HAP-1 (cell line): ENCODE measurements at regions not wholly inside any gene's neighbourhood (a gene's known extent, or its start where the extent isn't known, plus 50 kb on each side); places are given as distances from the start of the nearest gene placed in this dataset.

Experiments
- DNase-seq, 2 experiments: peaks; one replicate each; pipeline ENCODE4 v3.0.0-alpha.2; 2016 to 2020; ENCODE audit warnings: low spot score in 2 of 2
- H3K27me3 ChIP-seq: fragments of 250-450 bp; sonication (Bioruptor Pico); 2 replicates; pipeline ENCODE4 v1.5.1; 2020; ENCODE audit warnings: low read depth, mild to moderate bottlenecking, moderate library complexity
- H3K36me3 ChIP-seq: fragments of 250-450 bp; sonication (Bioruptor Pico); replicated peaks from 2 replicates; pipeline ENCODE4 v1.5.1; 2020; ENCODE audit warnings: mild to moderate bottlenecking
- H3K4me1 ChIP-seq: fragments of 250-450 bp; sonication (Bioruptor Pico); 2 replicates; pipeline ENCODE4 v1.5.1; 2020; ENCODE audit warnings: mild to moderate bottlenecking
- H3K4me3 ChIP-seq: fragments of 250-450 bp; sonication (Bioruptor Pico); 2 replicates; pipeline ENCODE4 v1.5.1; 2020; ENCODE audit warnings: mild to moderate bottlenecking, moderate library complexity
- H3K9me3 ChIP-seq: fragments of 250-450 bp; sonication (Bioruptor Pico); 2 replicates; pipeline ENCODE4 v1.5.1; 2020; ENCODE audit warnings: mild to moderate bottlenecking, moderate library complexity
- in situ Hi-C: fragments of 300-500 bp; cut with MboI; formaldehyde crosslinking; loops from 3 replicates; pipeline ENCODE4 v1.14.3; 2020; ENCODE audit warnings: low sequenced_read_pairs, inconsistent platforms, mixed read lengths

GRCh38 chr14:87489196-87489819 is 503.7 kb downstream of the GALC start:
- Histone ChIP-seq H3K4me3 (no peak overlapping the region), H3K36me3 (no peaks in the 10 kb centered on the region), H3K9me3 (no peaks in the 10 kb centered on the region), H3K27me3 (no peaks in the 10 kb centered on the region), H3K4me1 (no peaks in the 10 kb centered on the region)
- in situ Hi-C loops, result no loop called here
- no peak for DNase-seq

GRCh38 chr14:87483271-87484260 is 509.4 kb downstream of the GALC start:
- no peaks in the 10 kb centered on the region for H3K4me1 ChIP-seq
- in situ Hi-C loops, result no loop called here
- no peak for DNase-seq
- no peak overlapping the region for H3K4me3 ChIP-seq
- no peaks in the 10 kb centered on the region for H3K27me3 ChIP-seq
- no peaks in the 10 kb centered on the region for H3K9me3 ChIP-seq
- H3K36me3 ChIP-seq, result no peaks in the 10 kb centered on the region

GRCh38 chr14:87468531-87468930 is 524.5 kb downstream of the GALC start:
- no peaks in the 10 kb centered on the region for H3K9me3 ChIP-seq
- no peak for DNase-seq
- H3K36me3 ChIP-seq, result no peaks in the 10 kb centered on the region
- no peaks in the 10 kb centered on the region for H3K4me1 ChIP-seq
- in situ Hi-C loops, result no loop called here
- H3K27me3 ChIP-seq, result no peaks in the 10 kb centered on the region
- H3K4me3 ChIP-seq, result no peak overlapping the region

GRCh38 chr14:87467578-87467977 is 525.4 kb downstream of the GALC start:
- Histone ChIP-seq H3K27me3 (no peaks in the 10 kb centered on the region), H3K9me3 (no peaks in the 10 kb centered on the region), H3K4me3 (no peak overlapping the region), H3K4me1 (no peaks in the 10 kb centered on the region), H3K36me3 (no peaks in the 10 kb centered on the region)
- in situ Hi-C loops, result no loop called here
- no peak for DNase-seq

- Histone ChIP-seq H3K4me1 (no peaks in the 10 kb centered on the region), H3K4me3 (no peak overlapping the region), H3K36me3 (no peaks in the 10 kb centered on the region), H3K27me3 (no peaks in the 10 kb centered on the region), H3K9me3 (no peaks in the 10 kb centered on the region)
- DNase-seq, result no peak
- in situ Hi-C loops, result no loop called here
These were observed 527.2 kb downstream of the GALC start for GRCh38 chr14:87465770-87466169.

GRCh38 chr14:87461704-87462103 is 531.3 kb downstream of the GALC start:
- no peak for DNase-seq
- H3K9me3 ChIP-seq, result no peaks in the 10 kb centered on the region
- in situ Hi-C loops, result no loop called here
- no peaks in the 10 kb centered on the region for H3K27me3 ChIP-seq
- no peaks in the 10 kb centered on the region for H3K36me3 ChIP-seq
- H3K4me1 ChIP-seq, result no peaks in the 10 kb centered on the region
- no peak overlapping the region for H3K4me3 ChIP-seq

DNA sequence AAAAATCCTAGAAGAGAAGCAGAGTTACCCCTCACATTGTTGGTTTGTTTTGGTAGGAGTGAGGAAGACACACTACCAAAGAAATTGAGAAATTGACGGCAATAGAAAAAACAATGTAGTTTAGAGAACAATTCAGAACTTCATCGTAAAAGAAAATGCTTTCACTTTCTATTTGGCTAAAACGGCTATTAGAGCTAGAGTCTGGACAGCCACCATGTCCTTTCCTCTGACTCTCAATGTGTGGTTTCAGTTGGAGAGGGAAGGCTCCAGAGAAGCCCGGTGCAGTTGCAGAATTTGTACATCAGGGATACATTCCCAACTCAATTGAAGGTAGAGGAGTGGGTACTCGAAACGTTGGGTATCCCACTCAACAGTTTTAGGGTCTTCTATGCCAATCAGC is 535.3 kb downstream of the GALC start:
- in situ Hi-C loops, result no loop called here
- no peaks in the 10 kb centered on the region for H3K36me3 ChIP-seq
- H3K4me3 ChIP-seq, result no peak overlapping the region

GRCh38 chr14:87450193-87450592 is 542.8 kb downstream of the GALC start:
- no peaks in the 10 kb centered on the region for H3K9me3 ChIP-seq
- no peak for DNase-seq
- no peaks in the 10 kb centered on the region for H3K36me3 ChIP-seq
- H3K27me3 ChIP-seq, result no peaks in the 10 kb centered on the region
- in situ Hi-C loops, result no loop called here
- no peaks in the 10 kb centered on the region for H3K4me1 ChIP-seq
- H3K4me3 ChIP-seq, result no peak overlapping the region

More for the DNA sequence above, 535.3 kb downstream of the GALC start:
- no peaks in the 10 kb centered on the region for H3K4me1 ChIP-seq
- no peaks in the 10 kb centered on the region for H3K9me3 ChIP-seq
- H3K27me3 ChIP-seq, result no peaks in the 10 kb centered on the region
- DNase-seq, result no peak

GRCh38 chr14:87449016-87449415 is 544.0 kb downstream of the GALC start:
- H3K36me3 ChIP-seq, result no peaks in the 10 kb centered on the region
- H3K4me1 ChIP-seq, result no peaks in the 10 kb centered on the region
- no peaks in the 10 kb centered on the region for H3K27me3 ChIP-seq
- no peaks in the 10 kb centered on the region for H3K9me3 ChIP-seq
- no peak for DNase-seq
- in situ Hi-C loops, result no loop called here
- no peak overlapping the region for H3K4me3 ChIP-seq

- no peak for DNase-seq
- no peaks in the 10 kb centered on the region for H3K4me1 ChIP-seq
- no peak overlapping the region for H3K4me3 ChIP-seq
- no peaks in the 10 kb centered on the region for H3K9me3 ChIP-seq
- in situ Hi-C loops, result no loop called here
- H3K36me3 ChIP-seq, result no peaks in the 10 kb centered on the region
- no peaks in the 10 kb centered on the region for H3K27me3 ChIP-seq
These were observed 549.2 kb downstream of the GALC start for GRCh38 chr14:87443787-87444186.

DNA sequence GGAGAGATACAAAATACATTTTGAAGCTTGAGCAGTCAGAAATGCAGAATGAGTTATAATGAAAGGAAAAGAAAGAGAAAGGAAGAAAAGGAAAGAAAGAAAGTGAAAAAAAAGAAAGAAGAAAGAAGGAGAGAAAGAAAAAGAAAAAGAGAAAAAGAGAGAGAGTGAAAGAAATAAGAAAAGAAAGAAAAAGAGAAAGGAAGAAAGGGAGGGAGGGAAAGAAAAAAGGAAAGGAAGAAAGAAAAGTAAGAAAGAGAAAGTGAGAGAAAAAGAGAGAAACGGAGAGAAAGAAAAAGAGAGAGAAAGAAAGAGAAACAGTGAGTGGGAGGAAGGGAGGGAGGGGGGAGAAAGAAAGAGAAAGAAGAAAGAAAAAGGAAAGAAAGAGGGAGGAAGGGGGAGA is 549.9 kb downstream of the GALC start:
- H3K9me3 ChIP-seq, result no peaks in the 10 kb centered on the region
- no peaks in the 10 kb centered on the region for H3K36me3 ChIP-seq
- no peaks in the 10 kb centered on the region for H3K4me1 ChIP-seq
- in situ Hi-C loops, result no loop called here
- H3K27me3 ChIP-seq, result no peaks in the 10 kb centered on the region
- no peak for DNase-seq
- H3K4me3 ChIP-seq, result no peak overlapping the region

GRCh38 chr14:87437158-87437557 is 555.8 kb downstream of the GALC start:
- no peaks in the 10 kb centered on the region for H3K27me3 ChIP-seq
- no peaks in the 10 kb centered on the region for H3K36me3 ChIP-seq
- H3K4me1 ChIP-seq, result no peaks in the 10 kb centered on the region
- DNase-seq, result no peak
- in situ Hi-C loops, result no loop called here
- H3K9me3 ChIP-seq, result no peaks in the 10 kb centered on the region
- no peak overlapping the region for H3K4me3 ChIP-seq

DNA sequence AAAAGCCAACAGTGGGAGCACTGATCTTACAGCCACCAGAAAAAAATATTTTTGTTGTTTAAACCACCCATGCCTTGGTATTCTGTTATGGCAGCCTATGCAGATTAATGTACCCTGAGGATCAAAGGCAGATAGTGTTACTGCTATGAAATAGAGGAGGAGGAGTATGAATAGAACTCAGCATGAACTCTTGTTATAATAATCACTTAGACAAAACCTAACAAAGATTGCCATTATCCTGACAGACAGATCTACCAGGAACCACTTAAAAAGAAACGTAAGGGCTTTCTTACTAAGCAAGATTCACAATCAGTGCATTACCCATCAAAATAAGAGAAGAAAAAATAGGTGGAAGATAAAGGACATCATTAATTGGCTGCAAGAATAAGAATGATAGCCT is 558.3 kb downstream of the GALC start:
- H3K27me3 ChIP-seq, result no peaks in the 10 kb centered on the region
- no peak for DNase-seq
- H3K4me1 ChIP-seq, result no peaks in the 10 kb centered on the region
- no peak overlapping the region for H3K4me3 ChIP-seq
- no peaks in the 10 kb centered on the region for H3K36me3 ChIP-seq
- H3K9me3 ChIP-seq, result no peaks in the 10 kb centered on the region
- in situ Hi-C loops, result no loop called here

DNA sequence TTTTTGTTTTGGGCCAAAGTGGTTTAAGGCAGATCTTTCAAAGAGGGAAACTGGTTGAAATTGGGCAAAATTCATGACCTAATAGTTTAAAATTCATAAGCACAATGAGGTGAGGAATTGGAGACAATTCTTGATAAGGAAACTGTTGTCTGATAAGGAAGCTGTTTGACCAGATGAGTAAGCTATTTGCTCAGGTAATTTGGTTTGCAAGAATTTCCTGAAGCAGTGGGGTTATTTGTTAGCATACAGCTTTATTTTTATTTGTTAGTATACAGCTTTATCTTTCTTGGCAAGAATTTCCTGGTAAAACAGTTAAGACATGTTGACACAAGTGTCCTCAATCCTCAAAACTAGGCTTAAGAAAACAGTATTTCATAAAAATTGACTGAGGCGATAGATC is 559.0 kb downstream of the GALC start:
- Histone ChIP-seq H3K9me3 (no peaks in the 10 kb centered on the region), H3K4me1 (no peaks in the 10 kb centered on the region), H3K27me3 (no peaks in the 10 kb centered on the region), H3K36me3 (no peaks in the 10 kb centered on the region), H3K4me3 (no peak overlapping the region)
- in situ Hi-C loops, result no loop called here
- no peak for DNase-seq
